Neural crest cell (in vitro differentiated cells): ENCODE measurements at regions not wholly inside any gene's neighbourhood (a gene's known extent, or its start where the extent isn't known, plus 50 kb on each side); places are given as distances from the start of the nearest gene placed in this dataset.

Experiments
- DNase-seq: peaks from one replicate; pipeline ENCODE4 v3.0.0; 2021; ENCODE audit warnings: low read depth, mixed read lengths, low spot score
- H3K27ac Mint-ChIP-seq: one replicate; pipeline ENCODE4 v1.8.0; 2021; ENCODE audit warnings: mild to moderate bottlenecking, mixed read lengths; ENCODE audit not compliant: unreplicated experiment
- H3K27me3 Mint-ChIP-seq: 2 replicates; pipeline ENCODE4 v1.8.0; 2021; ENCODE audit warnings: low read depth, mild to moderate bottlenecking, mixed read lengths
- H3K36me3 Mint-ChIP-seq: 2 replicates; pipeline ENCODE4 v1.8.0; 2021; ENCODE audit warnings: low read depth, mild to moderate bottlenecking, mixed read lengths
- H3K4me1 Mint-ChIP-seq: 2 replicates; pipeline ENCODE4 v1.8.0; 2021; ENCODE audit warnings: mixed read lengths
- H3K4me3 Mint-ChIP-seq: one replicate; pipeline ENCODE4 v1.8.0; 2021; ENCODE audit warnings: mild to moderate bottlenecking, mixed read lengths
- H3K9me3 Mint-ChIP-seq: 2 replicates; pipeline ENCODE4 v1.8.0; 2021; ENCODE audit warnings: mixed read lengths
- CTCF ChIP-seq: fragments of 200-600 bp; sonication (generic); conservative IDR thresholded peaks from 2 replicates; pipeline ENCODE4 v1.5.0; 2021; ENCODE audit warnings: antibody characterized with exemption, mild to moderate bottlenecking

DNA sequence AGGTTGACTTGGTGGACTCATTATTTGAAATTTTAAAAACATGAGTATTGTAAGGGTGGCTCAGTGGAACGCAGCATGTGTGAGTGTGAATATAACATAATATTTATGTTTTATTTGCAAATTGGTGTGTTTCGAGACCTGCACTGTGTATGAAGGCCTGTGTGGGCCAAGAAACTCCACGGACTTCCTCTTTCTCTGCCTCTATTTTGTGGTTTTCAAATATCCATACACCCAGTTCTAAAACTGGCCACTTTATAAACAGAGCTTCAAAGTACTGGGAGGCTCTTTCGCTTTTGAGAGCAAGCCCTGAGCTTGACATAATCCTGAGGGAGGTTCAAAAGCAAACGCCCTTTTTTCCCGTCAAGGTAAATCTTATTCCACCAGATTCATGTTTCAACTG, 187.7 kb downstream of the GPAT3 start:
- Mint-ChIP-seq H3K27me3 (no peaks in the 10 kb centered on the region), H3K9me3 (peaks cover 2% of the 10 kb centered on the region), H3K27ac (no peak overlapping the region), H3K4me1 (peaks cover 5% of the 10 kb centered on the region), H3K36me3 (no peaks in the 10 kb centered on the region), H3K4me3 (no peak overlapping the region)
- TF ChIP-seq CTCF = no peak
- DNase-seq = no peak

GRCh38 chr4:83722730-83723269, 186.9 kb downstream of the GPAT3 start:
- no peaks in the 10 kb centered on the region for H3K36me3 Mint-ChIP-seq
- H3K27ac Mint-ChIP-seq = no peak overlapping the region
- no peak for TF ChIP-seq CTCF
- H3K9me3 Mint-ChIP-seq = no peaks in the 10 kb centered on the region
- H3K27me3 Mint-ChIP-seq = no peaks in the 10 kb centered on the region
- H3K4me1 Mint-ChIP-seq = peaks cover 5% of the 10 kb centered on the region
- no peak overlapping the region for H3K4me3 Mint-ChIP-seq
- no peak for DNase-seq

DNA sequence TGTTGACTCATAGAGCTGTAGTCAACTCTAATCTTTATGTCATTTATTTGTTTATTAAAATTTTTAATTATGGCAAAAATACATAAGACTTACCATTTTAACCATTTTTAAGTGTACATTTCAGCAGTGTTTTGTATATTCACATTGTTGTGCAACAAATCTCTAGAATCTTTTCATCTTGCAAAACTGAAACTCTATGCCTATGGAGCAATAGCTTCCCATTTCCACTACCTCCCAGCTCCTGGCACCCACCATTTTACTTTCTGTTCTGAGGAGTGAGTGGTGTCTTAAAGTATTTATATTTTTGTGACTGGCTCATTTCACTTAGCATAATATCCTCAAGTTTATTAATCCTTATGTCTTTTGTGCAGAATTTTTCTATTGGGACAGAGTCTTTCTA, 181.0 kb downstream of the GPAT3 start:
- Mint-ChIP-seq H3K27ac (no peak overlapping the region), H3K4me1 (no peaks in the 10 kb centered on the region), H3K4me3 (no peak overlapping the region), H3K9me3 (no peaks in the 10 kb centered on the region), H3K36me3 (no peaks in the 10 kb centered on the region), H3K27me3 (no peaks in the 10 kb centered on the region)
- no peak for DNase-seq
- TF ChIP-seq CTCF = no peak

DNA sequence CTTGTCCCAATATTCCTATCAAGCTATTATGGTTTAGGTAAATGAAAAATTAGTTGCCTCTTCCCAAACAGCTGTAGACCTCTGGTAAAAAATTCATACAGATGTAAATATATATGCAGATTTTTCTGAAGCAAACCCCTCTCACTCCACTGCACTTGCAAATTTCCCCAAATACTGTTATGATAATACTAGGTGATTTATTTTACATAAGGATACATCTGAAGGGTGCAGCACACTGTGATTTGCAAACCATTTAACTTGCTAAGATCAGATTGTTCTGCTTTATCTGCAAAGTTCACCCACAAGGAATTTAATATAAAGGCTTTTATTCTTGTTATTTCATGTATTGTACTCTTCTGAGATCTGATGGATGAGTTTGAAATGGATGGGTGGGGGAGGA, 177.0 kb downstream of the GPAT3 start:
- Mint-ChIP-seq H3K4me1 (peaks cover 5% of the 10 kb centered on the region), H3K9me3 (no peaks in the 10 kb centered on the region), H3K27me3 (no peaks in the 10 kb centered on the region), H3K27ac (no peak overlapping the region), H3K36me3 (no peaks in the 10 kb centered on the region), H3K4me3 (no peak overlapping the region)
- no peak for DNase-seq
- TF ChIP-seq CTCF = no peak

GRCh38 chr4:83709627-83710026, 173.7 kb downstream of the GPAT3 start:
- Mint-ChIP-seq H3K27me3 (no peaks in the 10 kb centered on the region), H3K4me1 (peaks cover 5% of the 10 kb centered on the region), H3K9me3 (no peaks in the 10 kb centered on the region), H3K36me3 (no peaks in the 10 kb centered on the region), H3K27ac (no peak overlapping the region), H3K4me3 (no peak overlapping the region)
- no peak for DNase-seq
- no peak for TF ChIP-seq CTCF
